ENCODE measurements at regions not wholly inside any gene's neighbourhood (a gene's known extent, or its start where the extent isn't known, plus 50 kb on each side); places are given as distances from the start of the nearest gene placed in this dataset.

DNA sequence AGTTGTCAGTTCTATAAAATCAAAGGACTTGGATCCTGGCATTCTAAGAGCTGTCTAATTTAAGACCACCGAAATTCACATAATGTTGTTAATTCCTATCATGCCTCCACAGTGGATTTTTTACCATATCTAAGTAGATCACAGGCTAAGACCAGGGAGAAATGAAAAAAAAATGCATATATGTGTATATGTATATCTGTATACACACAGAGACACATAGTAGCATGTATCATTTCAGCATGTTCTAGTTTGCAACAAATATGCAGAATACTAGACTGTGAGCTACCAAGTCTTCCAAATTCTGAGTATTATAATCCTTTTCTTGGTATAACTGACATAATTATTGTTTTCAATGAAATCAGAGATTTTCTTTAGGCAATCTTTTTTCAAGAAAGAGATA is 267.6 kb upstream of the TSHZ2 start:
- DNase-seq (ENCODE audit: low read depth in 2 of 2) = no peak
- H3K4me1 ChIP-seq (ENCODE audit: control insufficient read depth, extremely low read depth, insufficient read depth, low read length) = no peaks in the 10 kb centered on the region
- no peaks in the 10 kb centered on the region for H3K79me2 ChIP-seq (ENCODE audit: control insufficient read depth, insufficient read depth, low read length)
- no peaks in the 10 kb centered on the region for H3K27me3 ChIP-seq (ENCODE audit: control insufficient read depth, insufficient read depth, low read length)
- H2AFZ ChIP-seq (ENCODE audit: low read length) = no peak overlapping the region
- no peaks in the 10 kb centered on the region for H3K9me3 ChIP-seq (ENCODE audit: control insufficient read depth, insufficient read depth, low read depth, low read length)
- no peak overlapping the region for H3K4me2 ChIP-seq (ENCODE audit: extremely low read depth, insufficient read depth, low read length)
- H3K36me3 ChIP-seq (ENCODE audit: control insufficient read depth, insufficient read depth, low read length) = no peaks in the 10 kb centered on the region
- no peak overlapping the region for H3K27ac ChIP-seq (ENCODE audit: insufficient read depth, low read length)
- H3K4me3 ChIP-seq (replicated peaks in 1 of 4; ENCODE audit: control extremely low read depth in 1 of 4, insufficient read depth in 1 of 4, low read depth in 3 of 4, low read length in 4 of 4) = no peak overlapping the region
- H3K9ac ChIP-seq (ENCODE audit: insufficient read depth, low read length) = no peak overlapping the region
- no peak for TF ChIP-seq EZH2 (IDR thresholded peaks at IDR 0.05; ENCODE audit: low read length, missing control alignments)
- TF ChIP-seq, protein P1, sequence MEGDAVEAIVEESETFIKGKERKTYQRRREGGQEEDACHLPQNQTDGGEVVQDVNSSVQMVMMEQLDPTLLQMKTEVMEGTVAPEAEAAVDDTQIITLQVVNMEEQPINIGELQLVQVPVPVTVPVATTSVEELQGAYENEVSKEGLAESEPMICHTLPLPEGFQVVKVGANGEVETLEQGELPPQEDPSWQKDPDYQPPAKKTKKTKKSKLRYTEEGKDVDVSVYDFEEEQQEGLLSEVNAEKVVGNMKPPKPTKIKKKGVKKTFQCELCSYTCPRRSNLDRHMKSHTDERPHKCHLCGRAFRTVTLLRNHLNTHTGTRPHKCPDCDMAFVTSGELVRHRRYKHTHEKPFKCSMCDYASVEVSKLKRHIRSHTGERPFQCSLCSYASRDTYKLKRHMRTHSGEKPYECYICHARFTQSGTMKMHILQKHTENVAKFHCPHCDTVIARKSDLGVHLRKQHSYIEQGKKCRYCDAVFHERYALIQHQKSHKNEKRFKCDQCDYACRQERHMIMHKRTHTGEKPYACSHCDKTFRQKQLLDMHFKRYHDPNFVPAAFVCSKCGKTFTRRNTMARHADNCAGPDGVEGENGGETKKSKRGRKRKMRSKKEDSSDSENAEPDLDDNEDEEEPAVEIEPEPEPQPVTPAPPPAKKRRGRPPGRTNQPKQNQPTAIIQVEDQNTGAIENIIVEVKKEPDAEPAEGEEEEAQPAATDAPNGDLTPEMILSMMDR (conservative IDR thresholded peaks at IDR 0.05 in 1 of 2, IDR thresholded peaks at IDR 0.05 in 1 of 2; ENCODE audit: low read depth in 1 of 2, low read length in 2 of 2) = no peak
- H4K20me1 ChIP-seq (ENCODE audit: control insufficient read depth, extremely low read depth, insufficient read depth, low read length) = no peaks in the 10 kb centered on the region

DNA sequence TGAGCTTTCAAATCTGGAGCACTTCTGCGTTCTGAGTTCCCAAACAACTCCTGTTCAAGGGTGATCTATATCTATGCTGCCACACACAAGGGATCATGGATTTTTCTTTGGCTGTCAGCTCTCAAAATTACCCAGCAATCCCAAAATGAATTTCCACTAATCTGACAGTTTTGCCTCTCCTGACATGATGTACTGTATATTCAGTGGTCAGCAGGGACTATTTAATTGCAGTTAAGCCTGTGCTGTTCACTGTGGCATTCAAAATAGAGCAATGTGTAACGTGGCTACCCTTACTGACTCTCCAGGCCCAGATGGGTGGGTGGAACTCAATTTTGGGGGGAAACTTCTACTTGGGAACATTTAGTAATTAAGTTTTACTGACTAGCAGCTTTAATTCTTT is 283.8 kb upstream of the TSHZ2 start:
- Histone ChIP-seq H3K36me3 (ENCODE audit: control insufficient read depth, insufficient read depth, low read length) (no peaks in the 10 kb centered on the region), H3K27me3 (ENCODE audit: control insufficient read depth, insufficient read depth, low read length) (no peaks in the 10 kb centered on the region), H3K27ac (ENCODE audit: insufficient read depth, low read length) (no peak overlapping the region), H2AFZ (ENCODE audit: low read length) (no peak overlapping the region), H3K4me2 (ENCODE audit: extremely low read depth, insufficient read depth, low read length) (no peak overlapping the region), H3K4me1 (ENCODE audit: control insufficient read depth, extremely low read depth, insufficient read depth, low read length) (no peaks in the 10 kb centered on the region), H4K20me1 (ENCODE audit: control insufficient read depth, extremely low read depth, insufficient read depth, low read length) (no peaks in the 10 kb centered on the region), H3K9me3 (ENCODE audit: control insufficient read depth, insufficient read depth, low read depth, low read length) (no peaks in the 10 kb centered on the region), H3K9ac (ENCODE audit: insufficient read depth, low read length) (no peak overlapping the region), H3K79me2 (ENCODE audit: control insufficient read depth, insufficient read depth, low read length) (no peaks in the 10 kb centered on the region), H3K4me3 (replicated peaks in 1 of 4; ENCODE audit: control extremely low read depth in 1 of 4, insufficient read depth in 1 of 4, low read depth in 3 of 4, low read length in 4 of 4) (no peak overlapping the region)
- DNase-seq (ENCODE audit: low read depth in 2 of 2) = no peak
- no peak for TF ChIP-seq EZH2 (IDR thresholded peaks at IDR 0.05; ENCODE audit: low read length, missing control alignments)
- TF ChIP-seq, protein P1 (conservative IDR thresholded peaks at IDR 0.05 in 1 of 2, IDR thresholded peaks at IDR 0.05 in 1 of 2; ENCODE audit: low read depth in 1 of 2, low read length in 2 of 2) = no peak

DNA sequence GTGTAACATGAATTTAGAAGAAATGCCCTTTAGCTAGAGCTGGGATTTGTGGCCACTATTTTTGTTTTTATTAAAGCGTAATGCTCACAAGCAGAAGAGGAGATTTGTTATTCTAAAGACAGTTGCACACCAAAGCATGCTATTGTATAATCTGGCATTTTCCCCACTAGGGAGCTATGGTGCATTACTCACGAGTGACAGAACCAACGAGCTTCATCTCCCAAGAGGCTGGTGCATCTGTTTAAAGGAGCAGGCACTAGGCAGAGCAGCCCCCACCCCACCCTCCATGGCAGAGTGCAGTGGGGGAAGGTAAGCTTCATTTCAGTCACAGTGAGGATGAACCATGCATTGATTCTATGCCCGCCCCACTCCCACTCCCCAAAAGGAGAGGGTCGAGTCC is 287.3 kb upstream of the TSHZ2 start:
- H3K79me2 ChIP-seq (ENCODE audit: control insufficient read depth, insufficient read depth, low read length) = no peaks in the 10 kb centered on the region
- H3K36me3 ChIP-seq (ENCODE audit: control insufficient read depth, insufficient read depth, low read length) = no peaks in the 10 kb centered on the region
- no peaks in the 10 kb centered on the region for H3K9me3 ChIP-seq (ENCODE audit: control insufficient read depth, insufficient read depth, low read depth, low read length)
- no peak for TF ChIP-seq EZH2 (IDR thresholded peaks at IDR 0.05; ENCODE audit: low read length, missing control alignments)
- TF ChIP-seq, protein P1 (conservative IDR thresholded peaks at IDR 0.05 in 1 of 2, IDR thresholded peaks at IDR 0.05 in 1 of 2; ENCODE audit: low read depth in 1 of 2, low read length in 2 of 2) = no peak
- no peak overlapping the region for H2AFZ ChIP-seq (ENCODE audit: low read length)
- no peak overlapping the region for H3K4me2 ChIP-seq (ENCODE audit: extremely low read depth, insufficient read depth, low read length)
- no peaks in the 10 kb centered on the region for H3K27me3 ChIP-seq (ENCODE audit: control insufficient read depth, insufficient read depth, low read length)
- DNase-seq (ENCODE audit: low read depth in 2 of 2) = peak in 1 of 2 donors; percentile 10
- no peak overlapping the region for H3K4me3 ChIP-seq (replicated peaks in 1 of 4; ENCODE audit: control extremely low read depth in 1 of 4, insufficient read depth in 1 of 4, low read depth in 3 of 4, low read length in 4 of 4)
- H3K4me1 ChIP-seq (ENCODE audit: control insufficient read depth, extremely low read depth, insufficient read depth, low read length) = no peaks in the 10 kb centered on the region
- H3K9ac ChIP-seq (ENCODE audit: insufficient read depth, low read length) = no peak overlapping the region
- H3K27ac ChIP-seq (ENCODE audit: insufficient read depth, low read length) = no peak overlapping the region
- no peaks in the 10 kb centered on the region for H4K20me1 ChIP-seq (ENCODE audit: control insufficient read depth, extremely low read depth, insufficient read depth, low read length)
